Suprapubic skin (tissue), 4 donors: ENCODE measurements at regions not wholly inside any gene's neighbourhood (a gene's known extent, or its start where the extent isn't known, plus 50 kb on each side); places are given as distances from the start of the nearest gene placed in this dataset.

Experiments
- DNase-seq, 2 donors: peaks; one replicate each; pipeline ENCODE4 v3.0.0-alpha.2; 2019; ENCODE audit warnings: low spot score in 2 of 2
- H3K27ac ChIP-seq: fragments of 200-600 bp; sonication (generic); one replicate; pipeline ENCODE4 v1.5.1; 2019
- H3K27me3 ChIP-seq: fragments of 200-600 bp; sonication (generic); one replicate; pipeline ENCODE4 v1.5.1; 2019
- H3K36me3 ChIP-seq: fragments of 200-600 bp; sonication (generic); one replicate; pipeline ENCODE4 v1.5.1; 2019
- H3K4me1 ChIP-seq: fragments of 200-600 bp; sonication (generic); one replicate; pipeline ENCODE4 v1.5.1; 2019
- H3K4me3 ChIP-seq: fragments of 200-600 bp; sonication (generic); one replicate; pipeline ENCODE4 v1.5.1; 2019; ENCODE audit warnings: mild to moderate bottlenecking
- H3K9me3 ChIP-seq: fragments of 200-600 bp; sonication (generic); one replicate; pipeline ENCODE4 v1.5.1; 2019
- CTCF ChIP-seq, 2 donors: fragments of 200-600 bp in 1 of 2; fragments of 450-650 bp in 1 of 2; sonication (generic) in 1 of 2; IDR thresholded peaks; one replicate each; pipeline ENCODE4 v1.5.1; 2016 to 2019; ENCODE audit warnings: antibody characterized with exemption in 2 of 2, mild to moderate bottlenecking in 1 of 2, moderate library complexity in 1 of 2
- EP300 ChIP-seq: sonication (generic); formaldehyde crosslinking; IDR thresholded peaks from one replicate; pipeline ENCODE4 v1.6.1; 2017; ENCODE audit warnings: antibody characterized with exemption
- POLR2A ChIP-seq, 2 donors: fragments of 450-650 bp; IDR thresholded peaks; one replicate each; pipeline ENCODE4 v1.6.1; 2017; ENCODE audit warnings: antibody characterized with exemption in 2 of 2, mild to moderate bottlenecking in 2 of 2, moderate library complexity in 2 of 2
- POLR2AphosphoS5 ChIP-seq, 3 donors: sonication (generic); formaldehyde crosslinking; IDR thresholded peaks; one replicate each; pipeline ENCODE4 v1.6.1; 2017; ENCODE audit warnings: antibody characterized with exemption in 3 of 3
- WGBS: methylation state at CpG from one replicate; pipeline ENCODE4 v1.1.5; 2018; 5-methylcytosine and 5-hydroxymethylcytosine counted together

- Histone ChIP-seq H3K4me1 (no peaks in the 10 kb centered on the region), H3K4me3 (no peak overlapping the region), H3K27me3 (no peaks in the 10 kb centered on the region), H3K36me3 (no peaks in the 10 kb centered on the region), H3K27ac (no peak overlapping the region), H3K9me3 (no peaks in the 10 kb centered on the region)
- 67% methylated on average over 3 of the region's 3 CpGs for WGBS
- DNase-seq, result no peak
- TF ChIP-seq CTCF (IDR thresholded peaks at IDR 0.05), result no peak
- no peak for TF ChIP-seq EP300
- TF ChIP-seq POLR2AphosphoS5 (IDR thresholded peaks at IDR 0.05), result no peak
- no peak for TF ChIP-seq POLR2A (IDR thresholded peaks at IDR 0.05)
These were observed 789.8 kb downstream of the SLITRK6 start for GRCh38 chr13:85009447-85009846.

GRCh38 chr13:84999252-84999651 lies 800.0 kb downstream of the SLITRK6 start:
- Histone ChIP-seq H3K27me3 (no peaks in the 10 kb centered on the region), H3K4me3 (no peak overlapping the region), H3K4me1 (no peaks in the 10 kb centered on the region), H3K27ac (no peak overlapping the region), H3K36me3 (no peaks in the 10 kb centered on the region), H3K9me3 (no peaks in the 10 kb centered on the region)
- no peak for DNase-seq
- 82% methylated on average over 1 of the region's 1 CpG for WGBS
- TF ChIP-seq EP300, result no peak
- no peak for TF ChIP-seq POLR2AphosphoS5 (IDR thresholded peaks at IDR 0.05)
- no peak for TF ChIP-seq CTCF (IDR thresholded peaks at IDR 0.05)
- no peak for TF ChIP-seq POLR2A (IDR thresholded peaks at IDR 0.05)

- H3K4me1 ChIP-seq, result no peaks in the 10 kb centered on the region
- no peaks in the 10 kb centered on the region for H3K9me3 ChIP-seq
- H3K27me3 ChIP-seq, result no peaks in the 10 kb centered on the region
- no peak for DNase-seq
- TF ChIP-seq EP300 (no peak), CTCF (IDR thresholded peaks at IDR 0.05) (no peak), POLR2A (IDR thresholded peaks at IDR 0.05) (no peak), POLR2AphosphoS5 (IDR thresholded peaks at IDR 0.05) (no peak)
- no peak overlapping the region for H3K27ac ChIP-seq
- no peaks in the 10 kb centered on the region for H3K36me3 ChIP-seq
- no peak overlapping the region for H3K4me3 ChIP-seq
These were observed 800.5 kb downstream of the SLITRK6 start for GRCh38 chr13:84998681-84999080.

GRCh38 chr13:84997858-84998257 lies 801.4 kb downstream of the SLITRK6 start:
- Histone ChIP-seq H3K9me3 (no peaks in the 10 kb centered on the region), H3K36me3 (no peaks in the 10 kb centered on the region), H3K4me3 (no peak overlapping the region), H3K27me3 (no peaks in the 10 kb centered on the region), H3K27ac (no peak overlapping the region), H3K4me1 (no peaks in the 10 kb centered on the region)
- no peak for DNase-seq
- TF ChIP-seq EP300 (no peak), POLR2AphosphoS5 (IDR thresholded peaks at IDR 0.05) (no peak), CTCF (IDR thresholded peaks at IDR 0.05) (no peak), POLR2A (IDR thresholded peaks at IDR 0.05) (no peak)
- 52% methylated on average over 1 of the region's 1 CpG for WGBS

- Histone ChIP-seq H3K27ac (no peak overlapping the region), H3K9me3 (no peaks in the 10 kb centered on the region), H3K36me3 (no peaks in the 10 kb centered on the region), H3K4me1 (no peaks in the 10 kb centered on the region), H3K4me3 (no peak overlapping the region), H3K27me3 (no peaks in the 10 kb centered on the region)
- no peak for DNase-seq
- TF ChIP-seq EP300, result no peak
These were observed 804.6 kb downstream of the SLITRK6 start for GRCh38 chr13:84994582-84994981.

- no peak for DNase-seq
- H3K9me3 ChIP-seq, result no peaks in the 10 kb centered on the region
- no peaks in the 10 kb centered on the region for H3K27me3 ChIP-seq
- no peak overlapping the region for H3K4me3 ChIP-seq
- no peak overlapping the region for H3K27ac ChIP-seq
- H3K4me1 ChIP-seq, result no peaks in the 10 kb centered on the region
- no peak for TF ChIP-seq POLR2AphosphoS5 (IDR thresholded peaks at IDR 0.05)
- no peak for TF ChIP-seq EP300
- TF ChIP-seq CTCF (IDR thresholded peaks at IDR 0.05), result no peak
- TF ChIP-seq POLR2A (IDR thresholded peaks at IDR 0.05), result no peak
- 84% methylated on average over 2 of the region's 2 CpGs for WGBS
- no peaks in the 10 kb centered on the region for H3K36me3 ChIP-seq
These were observed 813.4 kb downstream of the SLITRK6 start for GRCh38 chr13:84985860-84986259.
